Activated naive CD8-positive, alpha-beta T cell treated with anti-CD3 and anti-CD28 coated beads for 36 hours (primary cell): ENCODE measurements at regions not wholly inside any gene's neighbourhood (a gene's known extent, or its start where the extent isn't known, plus 50 kb on each side); places are given as distances from the start of the nearest gene placed in this dataset.
A peak's percentile ranks its signal among the peaks of the same experiment; 100 is the strongest.
"Not testable (repeated sequence)": the region's sequence is repeated elsewhere in the genome, so short reads cannot be mapped to it uniquely, and the experiment has no call there.

Experiments
- DNase-seq: peaks from one replicate; pipeline ENCODE4 v3.0.0; 2021
- H3K27ac Mint-ChIP-seq: one replicate; pipeline ENCODE4 v1.8.0; 2022; ENCODE audit warnings: mild to moderate bottlenecking, moderate library complexity, mixed read lengths
- H3K27me3 Mint-ChIP-seq: one replicate; pipeline ENCODE4 v1.8.0; 2022; ENCODE audit warnings: mild to moderate bottlenecking, mixed read lengths
- H3K36me3 Mint-ChIP-seq: one replicate; pipeline ENCODE4 v1.8.0; 2021; ENCODE audit warnings: mild to moderate bottlenecking, mixed read lengths
- H3K4me1 Mint-ChIP-seq: one replicate; pipeline ENCODE4 v1.8.0; 2021; ENCODE audit warnings: mixed read lengths
- H3K4me3 Mint-ChIP-seq: one replicate; pipeline ENCODE4 v1.8.0; 2022; ENCODE audit warnings: mild to moderate bottlenecking, moderate library complexity, mixed read lengths
- H3K9me3 Mint-ChIP-seq: one replicate; pipeline ENCODE4 v1.8.0; 2022; ENCODE audit warnings: mixed read lengths

DNA sequence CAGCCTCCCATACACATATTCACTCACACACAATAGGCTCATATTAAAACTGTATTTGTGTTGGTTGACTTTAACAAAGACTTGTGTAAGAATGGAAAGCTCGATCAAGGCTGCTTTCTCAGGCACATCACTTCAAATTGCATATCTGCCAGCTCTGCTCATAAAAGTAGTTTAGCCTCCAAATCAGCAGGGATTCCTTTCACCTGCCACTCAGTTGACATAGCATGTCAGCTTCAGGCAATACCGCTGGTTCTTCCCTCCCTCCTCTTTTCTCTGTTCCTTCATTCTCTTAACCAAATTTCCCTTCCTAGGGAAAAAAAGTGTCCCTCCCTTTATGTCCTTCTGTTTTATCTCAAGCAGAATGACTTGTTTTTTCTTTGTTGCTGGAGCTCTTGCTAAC, 450.4 kb upstream of the LARGE1 start:
- Mint-ChIP-seq H3K4me1 (no peaks in the 10 kb centered on the region), H3K36me3 (no peaks in the 10 kb centered on the region), H3K27me3 (peaks cover 4% of the 10 kb centered on the region), H3K27ac (no peak overlapping the region), H3K9me3 (peaks cover 19% of the 10 kb centered on the region), H3K4me3 (no peak overlapping the region)
- no peak for DNase-seq

DNA sequence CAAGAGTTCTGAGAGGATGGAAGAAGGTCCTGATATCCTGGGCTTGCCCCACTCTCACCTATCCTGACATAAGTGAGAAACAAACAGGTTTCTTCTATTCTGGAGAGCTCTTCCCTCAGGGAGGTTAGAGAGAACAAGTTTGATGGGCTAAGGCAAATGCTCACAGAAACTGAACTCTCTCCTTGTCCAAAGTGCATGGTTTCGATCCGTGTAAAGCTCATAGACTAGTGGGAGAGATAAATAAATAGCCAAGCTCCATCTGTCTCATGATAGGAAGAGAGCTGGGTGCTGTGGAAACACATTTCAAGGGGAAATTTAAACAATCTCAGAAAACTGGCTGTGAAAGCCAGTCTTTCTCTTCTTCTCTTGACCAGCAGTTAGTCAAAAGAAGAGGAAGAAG, 459.5 kb upstream of the LARGE1 start:
- Mint-ChIP-seq H3K9me3 (no peaks in the 10 kb centered on the region), H3K4me1 (no peaks in the 10 kb centered on the region), H3K27ac (no peak overlapping the region), H3K36me3 (no peaks in the 10 kb centered on the region), H3K4me3 (no peak overlapping the region), H3K27me3 (no peaks in the 10 kb centered on the region)
- DNase-seq: no peak

DNA sequence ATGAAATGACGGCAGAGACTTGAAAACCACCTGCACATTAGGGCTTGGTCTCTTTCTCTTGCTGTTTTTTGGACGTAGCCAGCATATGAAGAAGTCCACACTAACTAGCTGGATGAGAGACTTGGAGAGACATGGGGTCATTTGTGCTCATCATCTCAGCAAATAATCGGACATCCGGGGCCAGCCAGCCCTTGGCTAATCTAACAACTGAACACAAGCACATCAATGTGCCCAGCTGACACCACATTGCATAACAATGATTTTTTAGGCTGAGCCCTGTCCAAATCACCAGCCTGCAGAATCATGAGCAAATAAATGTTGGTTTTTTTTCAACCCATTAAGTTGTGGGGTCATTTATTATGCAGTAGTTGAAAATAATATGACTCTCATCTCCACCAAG, 460.3 kb upstream of the LARGE1 start:
- Mint-ChIP-seq H3K4me3 (no peak overlapping the region), H3K27me3 (no peaks in the 10 kb centered on the region), H3K27ac (no peak overlapping the region), H3K36me3 (no peaks in the 10 kb centered on the region), H3K9me3 (no peaks in the 10 kb centered on the region), H3K4me1 (no peaks in the 10 kb centered on the region)
- no peak for DNase-seq

DNA sequence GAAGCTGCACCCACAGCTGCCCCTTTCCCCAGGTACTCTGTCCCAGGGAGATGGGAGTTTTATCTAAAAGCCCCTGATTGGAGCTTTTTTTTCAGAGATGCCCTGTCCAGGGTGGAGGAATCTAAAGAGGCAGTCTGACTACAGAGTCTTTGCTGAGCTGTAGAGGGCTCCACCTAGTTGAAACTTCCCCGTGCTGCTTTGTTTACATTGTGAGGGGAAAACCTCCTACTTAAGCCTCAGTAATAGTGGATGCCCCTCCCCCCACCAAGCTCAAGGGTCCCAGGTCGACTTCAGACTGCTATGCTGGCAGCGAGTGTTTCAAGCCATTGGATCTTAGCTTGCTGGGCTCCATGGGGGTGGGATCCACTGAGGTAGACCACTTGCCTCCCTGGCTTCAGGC, 470.1 kb upstream of the LARGE1 start:
- DNase-seq: no peak
- Mint-ChIP-seq H3K27me3 (no peaks in the 10 kb centered on the region), H3K36me3 (no peaks in the 10 kb centered on the region), H3K4me3 (no peak overlapping the region), H3K9me3 (peaks cover 14% of the 10 kb centered on the region), H3K27ac (no peak overlapping the region), H3K4me1 (no peaks in the 10 kb centered on the region)

DNA sequence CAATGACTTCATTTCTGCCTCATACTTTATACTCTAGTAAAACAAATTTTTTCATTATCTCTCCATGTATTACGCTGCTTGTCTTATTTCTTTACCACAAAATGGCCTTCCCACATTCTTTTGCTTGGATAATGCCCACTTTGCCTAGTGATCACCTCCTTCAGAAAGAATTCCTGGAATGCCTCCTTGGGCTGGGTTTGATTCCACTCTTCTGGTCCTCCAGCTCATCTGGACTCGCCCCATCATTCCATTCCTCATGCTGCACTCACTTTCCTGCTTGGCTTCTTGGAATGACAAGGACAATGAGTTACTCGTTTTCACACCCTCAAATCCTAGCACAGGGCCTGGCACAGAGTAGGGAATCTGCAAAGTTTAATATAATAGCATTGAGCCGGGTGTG, 475.1 kb upstream of the LARGE1 start:
- Mint-ChIP-seq H3K4me3 (no peak overlapping the region), H3K9me3 (peaks cover 4% of the 10 kb centered on the region), H3K36me3 (no peaks in the 10 kb centered on the region), H3K4me1 (no peaks in the 10 kb centered on the region), H3K27me3 (peaks cover 3% of the 10 kb centered on the region), H3K27ac (no peak overlapping the region)
- DNase-seq: no peak

DNA sequence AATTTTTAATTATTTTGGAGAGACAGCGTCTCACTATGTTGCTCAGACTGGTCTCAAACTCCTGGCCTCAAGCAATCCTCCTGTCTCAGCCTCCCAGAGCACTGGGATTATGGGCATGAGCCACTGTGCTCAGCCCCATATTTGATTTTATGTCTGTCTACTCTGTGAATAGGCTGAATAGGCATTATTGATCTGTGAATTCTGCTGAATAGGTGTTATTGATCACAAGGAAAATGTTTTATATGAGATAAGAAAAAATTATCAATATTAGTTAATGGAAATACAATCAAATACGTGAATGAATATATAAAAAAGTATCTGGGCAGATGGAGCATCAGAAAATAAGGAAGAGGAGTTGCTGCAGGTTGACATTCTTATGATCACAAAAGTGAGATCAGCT, 483.4 kb upstream of the LARGE1 start:
- Mint-ChIP-seq H3K27me3 (peaks cover 3% of the 10 kb centered on the region), H3K36me3 (no peaks in the 10 kb centered on the region), H3K4me3 (no peak overlapping the region), H3K4me1 (no peaks in the 10 kb centered on the region), H3K27ac (no peak overlapping the region), H3K9me3 (no peaks in the 10 kb centered on the region)
- no peak for DNase-seq

DNA sequence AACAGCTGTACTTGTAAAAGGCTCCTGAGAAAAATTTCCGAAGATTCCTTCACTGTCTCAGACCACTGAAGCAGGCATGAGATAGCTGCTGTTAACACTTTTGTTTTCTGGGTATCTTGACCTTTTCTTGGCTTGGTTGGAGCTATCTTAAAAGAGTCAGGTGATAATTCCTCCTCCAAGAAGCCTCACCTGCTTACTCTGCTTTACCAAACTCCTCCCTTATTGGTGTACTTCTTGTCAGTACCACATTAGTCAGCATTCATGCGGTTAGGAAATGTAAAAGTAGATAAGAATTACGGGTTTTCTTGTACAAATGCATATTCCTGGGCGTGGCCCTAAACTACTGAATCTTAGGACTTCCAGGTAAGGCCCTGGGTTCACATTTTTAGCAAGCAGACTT, 489.8 kb upstream of the LARGE1 start:
- Mint-ChIP-seq H3K9me3 (no peaks in the 10 kb centered on the region), H3K4me1 (no peaks in the 10 kb centered on the region), H3K4me3 (no peak overlapping the region), H3K27ac (no peak overlapping the region), H3K27me3 (peaks cover 7% of the 10 kb centered on the region), H3K36me3 (no peaks in the 10 kb centered on the region)
- no peak for DNase-seq

DNA sequence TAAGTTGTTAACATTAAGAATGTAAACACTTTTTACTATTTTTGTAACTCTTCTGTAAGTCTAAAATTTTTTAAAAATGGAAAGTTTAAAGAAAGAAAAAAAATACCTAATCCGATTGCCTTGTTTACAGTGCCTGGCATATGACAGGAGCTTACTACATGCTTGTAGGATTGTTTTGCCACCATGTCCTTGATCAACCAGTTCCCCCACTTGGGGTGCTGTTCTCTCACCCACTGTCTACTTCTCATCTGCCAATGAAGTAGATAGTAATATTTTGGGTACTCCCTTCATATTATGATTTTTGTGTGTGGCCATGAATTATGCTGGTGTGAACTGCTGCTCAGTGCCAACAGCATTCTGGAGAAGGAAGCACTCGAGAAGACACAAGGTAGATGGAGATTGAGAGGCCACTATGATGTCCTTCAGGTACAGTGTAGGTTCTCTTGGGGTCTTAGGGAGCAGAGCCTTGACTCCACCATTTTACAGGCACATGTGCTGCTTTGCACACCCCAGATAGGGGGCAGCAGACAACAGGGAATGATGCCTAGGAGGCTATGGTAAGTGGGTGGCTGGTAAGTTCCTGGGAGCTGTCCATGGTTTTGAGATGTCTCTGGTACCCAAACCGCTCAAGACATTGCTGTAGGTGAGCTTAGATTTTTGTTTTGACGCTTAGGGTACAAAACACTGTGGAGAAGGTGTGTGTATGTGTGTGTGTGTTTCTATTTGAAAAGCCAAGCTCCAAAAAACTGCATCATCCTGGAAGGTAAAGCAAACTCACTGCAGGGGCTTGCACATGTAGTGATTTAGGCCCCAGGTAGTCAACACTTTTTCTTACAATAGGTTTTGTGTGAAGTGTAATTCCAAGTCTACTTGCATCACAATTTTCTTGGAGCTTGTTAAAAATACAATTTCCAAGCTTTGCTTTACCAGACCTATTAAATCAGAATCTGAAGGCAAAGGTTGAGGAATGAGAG, 494.5 kb upstream of the LARGE1 start:
- H3K4me1 Mint-ChIP-seq: no peaks in the 10 kb centered on the region
- H3K27ac Mint-ChIP-seq: no peak overlapping the region
- H3K4me3 Mint-ChIP-seq: no peak overlapping the region
- peak; percentile 33 for DNase-seq
- H3K27me3 Mint-ChIP-seq: no peaks in the 10 kb centered on the region
- H3K36me3 Mint-ChIP-seq: no peaks in the 10 kb centered on the region
- peaks cover 7% of the 10 kb centered on the region for H3K9me3 Mint-ChIP-seq

DNA sequence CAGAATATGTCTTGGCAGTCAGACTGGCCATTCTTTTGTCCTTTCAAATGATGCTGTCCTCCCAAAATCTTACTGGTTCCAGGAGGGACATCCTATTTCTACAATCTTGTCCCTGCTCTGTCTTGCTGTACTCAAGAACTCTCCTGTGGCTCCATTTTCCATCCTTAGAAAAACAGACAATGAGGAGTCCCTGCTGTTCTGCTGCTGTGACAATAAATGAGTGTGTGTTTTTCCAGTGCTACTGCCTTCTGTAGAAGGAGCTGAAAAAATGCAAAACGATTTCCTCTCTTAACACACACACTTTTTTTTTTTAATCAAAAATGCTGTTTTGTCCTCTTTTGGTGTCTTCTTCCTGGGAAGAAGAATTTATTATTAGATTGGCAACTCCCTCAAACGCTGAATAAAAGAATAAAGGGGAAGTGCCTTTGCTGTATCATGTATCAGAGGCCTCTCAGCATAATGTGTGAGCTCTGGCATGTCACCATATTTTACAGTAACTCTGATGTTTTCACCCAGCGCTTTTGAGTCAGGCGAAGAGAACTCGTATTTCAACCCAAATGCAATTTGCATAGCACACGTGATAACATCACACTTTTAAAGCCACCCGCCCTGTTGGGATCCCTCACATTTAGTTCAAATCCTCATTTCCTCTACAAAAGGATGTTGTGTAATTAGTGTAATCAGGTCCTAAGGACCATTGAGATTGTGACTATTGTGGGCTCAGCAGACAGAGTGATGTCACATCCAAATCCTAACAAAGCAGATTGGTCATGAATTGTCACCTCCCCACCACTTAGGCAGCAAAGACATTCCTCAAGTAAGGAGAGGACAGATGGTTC, 496.0 kb upstream of the LARGE1 start:
- Mint-ChIP-seq H3K36me3 (no peaks in the 10 kb centered on the region), H3K27me3 (no peaks in the 10 kb centered on the region), H3K4me1 (no peaks in the 10 kb centered on the region), H3K27ac (no peak overlapping the region), H3K9me3 (peaks cover 7% of the 10 kb centered on the region), H3K4me3 (no peak overlapping the region)
- DNase-seq: no peak

DNA sequence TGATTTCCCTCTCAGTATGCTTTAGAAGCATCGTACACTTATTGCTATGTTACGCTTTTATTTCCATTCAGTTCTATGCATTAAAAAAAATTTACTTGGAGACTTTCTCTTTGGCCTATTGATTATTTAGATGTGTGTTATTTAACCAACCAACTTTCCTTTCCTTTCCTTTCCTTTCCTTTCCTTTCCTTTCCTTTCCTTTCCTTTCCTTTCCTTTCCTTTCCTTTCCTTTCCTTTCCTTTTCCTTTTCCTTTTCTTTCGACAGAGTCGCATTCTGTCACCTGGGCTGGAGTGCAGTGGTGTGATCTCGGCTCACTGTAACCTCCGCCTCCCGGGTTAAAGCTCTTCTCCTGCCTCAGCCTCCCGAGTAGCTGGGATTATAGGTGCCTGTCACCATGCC, 502.7 kb upstream of the LARGE1 start:
- not testable (repeated sequence) for H3K4me3 Mint-ChIP-seq, DNase-seq, H3K27ac Mint-ChIP-seq, H3K36me3 Mint-ChIP-seq, H3K9me3 Mint-ChIP-seq, H3K27me3 Mint-ChIP-seq, H3K4me1 Mint-ChIP-seq

DNA sequence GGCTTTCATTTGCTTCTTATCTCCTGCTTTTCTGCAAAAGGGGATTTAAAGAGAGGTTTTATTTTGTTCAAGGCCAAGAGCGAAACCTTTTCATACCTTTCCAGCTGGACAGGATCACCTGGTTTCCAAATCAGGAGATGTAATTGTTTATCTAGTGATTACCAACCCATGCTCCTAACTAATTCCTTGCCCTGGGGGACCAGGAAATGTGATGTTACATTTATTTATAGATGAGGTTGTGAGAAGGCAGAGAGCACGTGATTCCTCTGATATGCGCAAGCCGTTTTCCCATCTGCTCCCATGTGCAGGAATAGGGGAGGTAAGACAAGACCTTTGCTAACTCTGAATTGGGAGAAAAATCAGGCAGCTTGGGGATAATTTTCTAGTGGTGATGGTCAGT, 507.2 kb upstream of the LARGE1 start:
- Mint-ChIP-seq H3K9me3 (no peaks in the 10 kb centered on the region), H3K27ac (no peak overlapping the region), H3K4me3 (no peak overlapping the region), H3K4me1 (no peaks in the 10 kb centered on the region), H3K27me3 (peaks cover 3% of the 10 kb centered on the region), H3K36me3 (no peaks in the 10 kb centered on the region)
- DNase-seq: no peak

DNA sequence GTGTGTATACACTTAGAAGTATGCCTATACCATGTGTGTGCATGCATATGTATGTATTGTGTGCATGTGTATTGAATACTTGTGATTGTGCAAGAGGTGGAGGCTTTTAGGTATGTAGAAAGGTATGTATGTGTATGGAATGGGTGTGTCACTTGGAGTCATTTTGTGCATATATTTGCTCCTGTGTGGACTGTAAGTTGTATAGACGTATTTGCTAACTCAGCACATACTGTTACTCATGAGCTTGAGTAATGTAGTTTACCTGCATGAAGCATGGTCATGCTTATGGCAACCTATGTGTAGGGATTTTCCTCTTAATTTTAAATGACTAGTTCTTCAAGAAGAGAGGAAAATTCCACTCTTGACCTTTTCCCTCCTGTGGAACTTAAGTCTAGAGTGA, 507.6 kb upstream of the LARGE1 start:
- no peak for DNase-seq
- H3K27ac Mint-ChIP-seq: no peak overlapping the region
- H3K36me3 Mint-ChIP-seq: no peaks in the 10 kb centered on the region
- no peaks in the 10 kb centered on the region for H3K4me1 Mint-ChIP-seq
- H3K4me3 Mint-ChIP-seq: no peak overlapping the region
- H3K27me3 Mint-ChIP-seq: peaks cover 4% of the 10 kb centered on the region
- H3K9me3 Mint-ChIP-seq: no peaks in the 10 kb centered on the region

DNA sequence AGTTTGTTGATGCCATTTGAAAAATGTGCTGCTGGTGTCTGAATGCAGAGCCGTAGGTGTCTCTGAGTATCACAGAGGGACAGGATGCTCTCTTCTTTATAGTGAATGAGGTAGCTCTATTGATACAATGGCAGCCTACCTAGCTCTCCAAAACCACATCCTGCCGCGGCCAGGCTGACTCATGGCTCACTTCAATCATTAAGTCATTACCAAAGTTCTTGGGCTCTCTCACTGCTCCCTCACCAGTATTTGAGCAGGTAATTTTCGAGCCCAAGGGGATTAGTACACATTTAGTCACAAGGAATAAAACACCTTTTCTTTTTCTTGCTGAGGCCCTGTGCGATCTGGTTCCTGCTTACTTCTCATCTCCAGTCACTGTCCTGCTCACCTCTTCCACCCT, 509.0 kb upstream of the LARGE1 start:
- H3K36me3 Mint-ChIP-seq: no peaks in the 10 kb centered on the region
- H3K27ac Mint-ChIP-seq: no peak overlapping the region

DNA sequence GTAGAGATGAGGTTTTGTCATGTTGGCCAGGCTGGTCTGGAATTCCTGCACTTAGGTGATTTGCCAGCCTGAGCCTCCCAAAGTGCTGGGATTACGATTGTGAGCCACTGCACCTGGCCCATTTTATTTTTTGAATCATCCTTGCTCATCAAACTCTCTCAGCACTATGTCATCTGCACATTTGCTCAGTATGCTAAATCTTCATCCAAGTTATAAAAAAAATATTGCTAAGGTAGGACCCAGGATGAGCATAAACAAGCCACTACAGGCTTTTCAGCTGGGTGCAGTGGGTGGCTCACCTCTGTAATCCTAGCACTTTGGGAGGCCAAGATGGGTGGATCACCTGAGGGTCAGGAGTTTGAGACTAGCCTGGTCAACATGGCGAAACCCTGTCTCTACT, 510.1 kb upstream of the LARGE1 start:
- H3K4me1 Mint-ChIP-seq: no peaks in the 10 kb centered on the region
- no peaks in the 10 kb centered on the region for H3K36me3 Mint-ChIP-seq
- DNase-seq: no peak
- H3K4me3 Mint-ChIP-seq: no peak overlapping the region
- H3K9me3 Mint-ChIP-seq: no peaks in the 10 kb centered on the region
- H3K27me3 Mint-ChIP-seq: peaks cover 4% of the 10 kb centered on the region
- no peak overlapping the region for H3K27ac Mint-ChIP-seq

More for the DNA sequence above, 509.0 kb upstream of the LARGE1 start:
- peak; percentile 2 for DNase-seq
- no peak overlapping the region for H3K4me3 Mint-ChIP-seq
- H3K27me3 Mint-ChIP-seq: peaks cover 4% of the 10 kb centered on the region
- H3K9me3 Mint-ChIP-seq: no peaks in the 10 kb centered on the region
- no peaks in the 10 kb centered on the region for H3K4me1 Mint-ChIP-seq

DNA sequence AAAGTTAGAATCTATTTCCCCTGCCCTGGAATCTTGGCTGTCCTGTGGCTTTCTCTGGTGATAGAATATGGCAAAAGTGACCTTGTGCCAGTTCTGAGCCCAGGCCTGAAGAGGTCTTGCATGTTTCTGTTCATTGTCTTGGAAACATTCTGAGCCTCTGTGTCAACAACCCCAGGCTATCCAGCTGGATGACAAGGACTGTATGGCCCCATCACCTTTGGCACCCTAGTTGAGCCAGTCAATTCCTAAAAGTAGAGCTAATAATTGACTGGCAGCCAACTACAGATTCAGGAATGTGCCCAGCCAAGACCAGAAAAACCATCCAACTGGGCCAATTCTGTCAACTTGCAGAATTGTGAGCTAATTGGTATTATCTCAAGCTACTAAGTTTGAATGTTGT, 514.1 kb upstream of the LARGE1 start:
- no peaks in the 10 kb centered on the region for H3K4me1 Mint-ChIP-seq
- no peak overlapping the region for H3K4me3 Mint-ChIP-seq
- H3K9me3 Mint-ChIP-seq: peaks cover 6% of the 10 kb centered on the region
- no peak for DNase-seq
- no peaks in the 10 kb centered on the region for H3K36me3 Mint-ChIP-seq
- H3K27me3 Mint-ChIP-seq: peaks cover 4% of the 10 kb centered on the region
- no peak overlapping the region for H3K27ac Mint-ChIP-seq
